ENCODE measurements at regions not wholly inside any gene's neighbourhood (a gene's known extent, or its start where the extent isn't known, plus 50 kb on each side); places are given as distances from the start of the nearest gene placed in this dataset.
"Not testable (repeated sequence)": the region's sequence is repeated elsewhere in the genome, so short reads cannot be mapped to it uniquely, and the experiment has no call there.

- no peaks in the 10 kb centered on the region for H3K4me1 ChIP-seq (ENCODE audit: insufficient read depth, low read length)
- H3K9me3 ChIP-seq (ENCODE audit: insufficient read depth, low read depth, low read length), result no peaks in the 10 kb centered on the region
- H3K27me3 ChIP-seq (ENCODE audit: insufficient read depth, low read length), result no peaks in the 10 kb centered on the region
- H3K36me3 ChIP-seq (ENCODE audit: insufficient read depth, low read length), result no peaks in the 10 kb centered on the region
- WGBS, result 97% methylated on average over 28 of the region's 28 CpGs
- no peak overlapping the region for H3K4me3 ChIP-seq (ENCODE audit: low read length)
- no peak overlapping the region for H3K27ac ChIP-seq (ENCODE audit: low read depth, low read length)
- no peak overlapping the region for H3K9ac ChIP-seq (ENCODE audit: low read depth, low read length)
Measured at GRCh38 chr1:198948895-198949659, 310.2 kb downstream of the PTPRC start.

GRCh38 chr1:198950036-198950435 is 311.2 kb downstream of the PTPRC start:
- Histone ChIP-seq H3K9me3 (ENCODE audit: insufficient read depth, low read depth, low read length) (peaks cover 2% of the 10 kb centered on the region; the same call in 1 of the 2 replicates), H3K27ac (ENCODE audit: low read depth, low read length) (no peak overlapping the region), H3K4me1 (ENCODE audit: insufficient read depth, low read length) (no peaks in the 10 kb centered on the region), H3K36me3 (ENCODE audit: insufficient read depth, low read length) (no peaks in the 10 kb centered on the region), H3K9ac (ENCODE audit: low read depth, low read length) (no peak overlapping the region), H3K27me3 (ENCODE audit: insufficient read depth, low read length) (no peaks in the 10 kb centered on the region), H3K4me3 (ENCODE audit: low read length) (no peak overlapping the region)
- 95% methylated on average over 3 of the region's 3 CpGs for WGBS

GRCh38 chr1:198955085-198955484 is 316.2 kb downstream of the PTPRC start:
- H3K36me3 ChIP-seq (ENCODE audit: insufficient read depth, low read length), result no peaks in the 10 kb centered on the region
- peaks cover 5% of the 10 kb centered on the region; the same call in 1 of the 2 replicates for H3K9me3 ChIP-seq (ENCODE audit: insufficient read depth, low read depth, low read length)
- no peak overlapping the region for H3K4me3 ChIP-seq (ENCODE audit: low read length)
- H3K27ac ChIP-seq (ENCODE audit: low read depth, low read length), result no peak overlapping the region
- no peaks in the 10 kb centered on the region for H3K27me3 ChIP-seq (ENCODE audit: insufficient read depth, low read length)
- H3K4me1 ChIP-seq (ENCODE audit: insufficient read depth, low read length), result no peaks in the 10 kb centered on the region
- H3K9ac ChIP-seq (ENCODE audit: low read depth, low read length), result no peak overlapping the region

GRCh38 chr1:198957044-198957443 is 318.2 kb downstream of the PTPRC start:
- no peak overlapping the region for H3K27ac ChIP-seq (ENCODE audit: low read depth, low read length)
- peaks cover 5% of the 10 kb centered on the region; the same call in 1 of the 2 replicates for H3K9me3 ChIP-seq (ENCODE audit: insufficient read depth, low read depth, low read length)
- no peak overlapping the region for H3K4me3 ChIP-seq (ENCODE audit: low read length)
- H3K9ac ChIP-seq (ENCODE audit: low read depth, low read length), result no peak overlapping the region
- H3K36me3 ChIP-seq (ENCODE audit: insufficient read depth, low read length), result no peaks in the 10 kb centered on the region
- H3K4me1 ChIP-seq (ENCODE audit: insufficient read depth, low read length), result no peaks in the 10 kb centered on the region
- WGBS, result no CpG with 5 or more reads among the region's 1 CpG
- H3K27me3 ChIP-seq (ENCODE audit: insufficient read depth, low read length), result no peaks in the 10 kb centered on the region

- Histone ChIP-seq H3K27me3 (ENCODE audit: insufficient read depth, low read length) (no peaks in the 10 kb centered on the region), H3K9ac (ENCODE audit: low read depth, low read length) (no peak overlapping the region), H3K4me3 (ENCODE audit: low read length) (no peak overlapping the region), H3K9me3 (ENCODE audit: insufficient read depth, low read depth, low read length) (peaks cover 5% of the 10 kb centered on the region; the same call in 1 of the 2 replicates), H3K27ac (ENCODE audit: low read depth, low read length) (no peak overlapping the region), H3K4me1 (ENCODE audit: insufficient read depth, low read length) (no peaks in the 10 kb centered on the region), H3K36me3 (ENCODE audit: insufficient read depth, low read length) (no peaks in the 10 kb centered on the region)
- 98% methylated on average over 3 of the region's 3 CpGs for WGBS
Measured at GRCh38 chr1:198959032-198959431, 320.2 kb downstream of the PTPRC start.

GRCh38 chr1:198959676-198960075 is 320.8 kb downstream of the PTPRC start:
- Histone ChIP-seq H3K4me1 (ENCODE audit: insufficient read depth, low read length) (no peaks in the 10 kb centered on the region), H3K27me3 (ENCODE audit: insufficient read depth, low read length) (no peaks in the 10 kb centered on the region), H3K27ac (ENCODE audit: low read depth, low read length) (no peak overlapping the region), H3K36me3 (ENCODE audit: insufficient read depth, low read length) (no peaks in the 10 kb centered on the region), H3K9me3 (ENCODE audit: insufficient read depth, low read depth, low read length) (peaks cover 5% of the 10 kb centered on the region; the same call in 1 of the 2 replicates), H3K9ac (ENCODE audit: low read depth, low read length) (no peak overlapping the region), H3K4me3 (ENCODE audit: low read length) (no peak overlapping the region)
- 92% methylated on average over 1 of the region's 2 CpGs for WGBS

GRCh38 chr1:198963796-198964195 is 325.0 kb downstream of the PTPRC start:
- not testable (repeated sequence) for H3K4me3 ChIP-seq (ENCODE audit: low read length); H3K27ac ChIP-seq (ENCODE audit: low read depth, low read length); H3K36me3 ChIP-seq (ENCODE audit: insufficient read depth, low read length); H3K4me1 ChIP-seq (ENCODE audit: insufficient read depth, low read length); H3K9ac ChIP-seq (ENCODE audit: low read depth, low read length); H3K9me3 ChIP-seq (ENCODE audit: insufficient read depth, low read depth, low read length); H3K27me3 ChIP-seq (ENCODE audit: insufficient read depth, low read length)

- Histone ChIP-seq H3K9ac (ENCODE audit: low read depth, low read length) (no peak overlapping the region), H3K4me3 (ENCODE audit: low read length) (no peak overlapping the region), H3K4me1 (ENCODE audit: insufficient read depth, low read length) (no peaks in the 10 kb centered on the region), H3K27me3 (ENCODE audit: insufficient read depth, low read length) (no peaks in the 10 kb centered on the region), H3K36me3 (ENCODE audit: insufficient read depth, low read length) (no peaks in the 10 kb centered on the region), H3K9me3 (ENCODE audit: insufficient read depth, low read depth, low read length) (no peaks in the 10 kb centered on the region), H3K27ac (ENCODE audit: low read depth, low read length) (no peak overlapping the region)
- WGBS, result 91% methylated on average over 4 of the region's 4 CpGs
Measured at GRCh38 chr1:198966519-198966918, 327.7 kb downstream of the PTPRC start.

- no peaks in the 10 kb centered on the region for H3K27me3 ChIP-seq (ENCODE audit: insufficient read depth, low read length)
- no peaks in the 10 kb centered on the region for H3K36me3 ChIP-seq (ENCODE audit: insufficient read depth, low read length)
- no peaks in the 10 kb centered on the region for H3K9me3 ChIP-seq (ENCODE audit: insufficient read depth, low read depth, low read length)
- no peaks in the 10 kb centered on the region for H3K4me1 ChIP-seq (ENCODE audit: insufficient read depth, low read length)
- no peak overlapping the region for H3K9ac ChIP-seq (ENCODE audit: low read depth, low read length)
- no peak overlapping the region for H3K4me3 ChIP-seq (ENCODE audit: low read length)
- H3K27ac ChIP-seq (ENCODE audit: low read depth, low read length), result no peak overlapping the region
Measured at GRCh38 chr1:198967566-198967965, 328.7 kb downstream of the PTPRC start.

- Histone ChIP-seq H3K36me3 (ENCODE audit: insufficient read depth, low read length) (no peaks in the 10 kb centered on the region), H3K27me3 (ENCODE audit: insufficient read depth, low read length) (no peaks in the 10 kb centered on the region), H3K9me3 (ENCODE audit: insufficient read depth, low read depth, low read length) (no peaks in the 10 kb centered on the region), H3K4me3 (ENCODE audit: low read length) (no peak overlapping the region), H3K9ac (ENCODE audit: low read depth, low read length) (no peak overlapping the region), H3K4me1 (ENCODE audit: insufficient read depth, low read length) (no peaks in the 10 kb centered on the region), H3K27ac (ENCODE audit: low read depth, low read length) (no peak overlapping the region)
- WGBS, result 100% methylated on average over 2 of the region's 2 CpGs
Measured at GRCh38 chr1:198968866-198969265, 330.0 kb downstream of the PTPRC start.

GRCh38 chr1:198969981-198970380 is 331.1 kb downstream of the PTPRC start:
- no peak overlapping the region for H3K4me3 ChIP-seq (ENCODE audit: low read length)

GRCh38 chr1:198970916-198971315 is 332.1 kb downstream of the PTPRC start:
- Histone ChIP-seq H3K9ac (ENCODE audit: low read depth, low read length) (no peak overlapping the region), H3K27ac (ENCODE audit: low read depth, low read length) (no peak overlapping the region), H3K9me3 (ENCODE audit: insufficient read depth, low read depth, low read length) (no peaks in the 10 kb centered on the region), H3K4me1 (ENCODE audit: insufficient read depth, low read length) (no peaks in the 10 kb centered on the region), H3K4me3 (ENCODE audit: low read length) (no peak overlapping the region), H3K27me3 (ENCODE audit: insufficient read depth, low read length) (no peaks in the 10 kb centered on the region), H3K36me3 (ENCODE audit: insufficient read depth, low read length) (no peaks in the 10 kb centered on the region)

More at GRCh38 chr1:198969981-198970380, 331.1 kb downstream of the PTPRC start:
- 83% methylated on average over 1 of the region's 1 CpG for WGBS
- H3K9me3 ChIP-seq (ENCODE audit: insufficient read depth, low read depth, low read length), result no peaks in the 10 kb centered on the region
- H3K27ac ChIP-seq (ENCODE audit: low read depth, low read length), result no peak overlapping the region
- H3K27me3 ChIP-seq (ENCODE audit: insufficient read depth, low read length), result no peaks in the 10 kb centered on the region
- H3K4me1 ChIP-seq (ENCODE audit: insufficient read depth, low read length), result no peaks in the 10 kb centered on the region
- H3K36me3 ChIP-seq (ENCODE audit: insufficient read depth, low read length), result no peaks in the 10 kb centered on the region
- H3K9ac ChIP-seq (ENCODE audit: low read depth, low read length), result no peak overlapping the region

All from HUES64 (cell line).